Left hindlimb (tissue), 1 donor: ENCODE measurements at regions not wholly inside any gene's neighbourhood (a gene's known extent, or its start where the extent isn't known, plus 50 kb on each side); places are given as distances from the start of the nearest gene placed in this dataset.

Source experiments
- DNase-seq: peaks from one replicate; pipeline ENCODE4 v3.0.0-alpha.2; 2018

DNA sequence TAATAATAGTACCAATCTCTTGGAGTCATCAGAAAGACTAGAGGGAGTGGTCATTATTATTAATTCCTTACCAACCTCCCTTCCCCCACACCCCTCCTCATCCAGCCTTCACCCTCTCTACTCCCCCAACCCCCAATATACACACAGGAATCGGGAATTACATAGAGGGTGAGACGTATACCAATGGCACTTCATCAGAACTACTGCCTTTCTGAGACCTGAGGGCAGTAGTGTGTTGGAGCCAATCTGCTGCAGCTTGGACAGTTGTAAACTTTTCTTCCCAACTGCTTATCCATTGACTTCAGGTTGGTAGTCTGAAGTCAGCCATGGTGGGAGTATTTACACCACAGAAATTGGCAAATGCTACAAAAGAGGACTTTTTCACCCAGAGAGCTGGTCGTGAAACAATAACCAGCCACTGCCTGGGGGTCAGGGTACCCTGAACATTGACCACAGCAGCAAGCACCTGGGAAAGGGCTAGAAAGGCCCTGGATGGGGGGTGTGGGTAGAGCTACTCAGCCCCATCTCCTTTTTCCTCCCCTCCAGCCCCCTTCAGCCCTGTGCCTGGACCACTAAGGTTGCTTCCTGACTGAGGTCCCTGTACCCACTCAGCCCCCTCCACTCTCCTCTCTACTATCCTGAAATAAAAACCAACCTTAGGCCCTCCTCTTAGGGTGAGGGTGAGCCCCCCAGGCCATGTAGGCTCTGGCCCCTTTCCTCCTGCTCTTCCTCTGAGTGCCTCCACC, 161.5 kb downstream of the MRPL14 start:
- no peak for DNase-seq

DNA sequence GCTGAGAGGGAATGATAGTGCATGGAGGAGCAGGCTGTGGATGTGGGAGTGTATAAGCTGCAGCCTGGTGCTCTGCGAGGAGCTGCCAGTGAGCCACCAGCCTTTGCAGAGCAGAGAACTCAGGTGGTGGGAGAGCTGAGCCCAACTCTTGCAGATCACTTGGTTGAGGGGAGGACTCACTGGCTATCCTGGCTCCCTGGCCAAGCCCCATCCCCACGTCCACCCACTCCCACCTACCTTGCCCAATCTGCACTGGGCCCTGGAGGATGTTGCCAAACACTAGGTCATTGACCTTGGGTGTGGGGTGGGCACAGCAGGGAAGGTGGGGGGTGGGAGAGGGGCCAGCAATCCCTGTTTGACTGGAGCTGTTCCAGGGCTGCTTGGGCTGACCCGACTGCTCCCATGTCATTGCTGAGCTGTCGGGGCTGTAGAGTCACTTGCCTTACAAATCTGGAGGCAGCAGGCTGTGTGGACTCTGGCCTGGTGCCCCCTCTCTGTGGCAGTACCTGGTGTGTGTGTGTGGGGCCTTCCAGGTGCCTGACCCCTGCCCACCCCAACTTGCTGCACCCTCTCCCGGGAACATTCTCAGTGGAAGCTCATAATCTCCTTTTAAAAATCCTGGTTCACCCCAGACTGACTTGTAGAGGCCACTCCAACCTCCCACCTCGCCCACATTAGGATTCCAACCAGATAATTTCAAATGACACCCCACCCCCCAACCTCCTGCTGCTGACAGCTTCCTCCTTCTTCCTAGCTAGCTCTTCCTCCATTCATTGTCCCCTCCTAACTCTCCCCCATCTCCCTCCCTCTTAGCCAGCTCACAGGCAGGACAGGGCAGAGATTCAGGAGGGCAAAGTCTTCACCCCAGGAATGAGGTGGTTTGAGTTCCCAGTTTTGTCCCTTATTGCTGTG, 162.3 kb downstream of the MRPL14 start:
- no peak for DNase-seq

DNA sequence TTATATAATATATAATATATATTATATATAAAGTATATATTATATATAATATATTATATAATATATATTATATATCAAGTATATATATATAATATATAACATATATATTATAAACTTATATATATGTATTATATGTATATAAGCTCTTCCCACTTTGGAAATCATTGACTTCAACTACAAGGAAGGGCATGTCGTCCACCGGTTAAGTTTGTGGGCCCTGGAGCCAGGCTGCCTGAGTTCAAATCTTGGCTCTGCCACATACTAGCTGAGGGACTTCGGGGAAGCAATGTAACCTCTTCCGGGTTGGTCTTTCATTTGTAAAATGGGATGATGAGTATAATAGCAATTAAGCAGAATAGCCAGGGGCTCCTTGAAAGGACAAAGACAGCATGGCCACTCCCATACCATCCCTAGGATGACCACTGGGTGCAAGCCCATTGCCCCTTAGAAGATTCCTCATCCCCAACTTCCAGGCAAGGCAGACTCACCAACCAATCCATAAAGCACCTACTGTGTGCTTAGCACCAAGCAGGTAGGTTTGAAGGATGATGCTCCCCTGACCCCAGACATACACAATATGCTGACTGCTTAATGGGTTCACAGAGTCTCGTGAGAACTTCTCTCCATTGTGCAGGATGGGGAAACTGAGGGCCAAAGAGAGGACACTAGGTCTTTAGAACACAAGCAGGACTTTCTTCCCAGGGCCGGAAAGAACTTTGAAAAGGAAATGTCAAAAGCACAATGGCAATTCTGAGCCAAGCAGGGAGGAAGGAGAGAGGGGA, 163.2 kb downstream of the MRPL14 start:
- DNase-seq: no peak

DNA sequence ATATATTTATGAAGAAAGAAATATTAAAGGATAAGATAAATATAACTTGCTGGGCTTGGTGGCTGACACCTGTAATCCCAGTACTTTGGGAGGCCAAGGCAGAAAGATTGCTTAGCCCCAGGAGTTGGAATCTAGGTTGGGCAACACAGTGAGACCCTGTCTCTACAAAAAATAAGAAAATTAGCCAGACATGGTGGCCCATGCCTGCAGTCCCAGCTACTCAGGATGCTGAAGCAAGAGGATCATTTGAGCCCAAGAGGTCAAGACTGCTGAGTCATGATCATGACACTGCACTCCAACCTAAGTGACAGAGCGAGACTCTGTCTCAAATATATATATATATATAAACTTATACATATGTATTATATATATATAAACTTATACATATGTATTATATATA, 164.0 kb downstream of the MRPL14 start:
- DNase-seq: no peak

DNA sequence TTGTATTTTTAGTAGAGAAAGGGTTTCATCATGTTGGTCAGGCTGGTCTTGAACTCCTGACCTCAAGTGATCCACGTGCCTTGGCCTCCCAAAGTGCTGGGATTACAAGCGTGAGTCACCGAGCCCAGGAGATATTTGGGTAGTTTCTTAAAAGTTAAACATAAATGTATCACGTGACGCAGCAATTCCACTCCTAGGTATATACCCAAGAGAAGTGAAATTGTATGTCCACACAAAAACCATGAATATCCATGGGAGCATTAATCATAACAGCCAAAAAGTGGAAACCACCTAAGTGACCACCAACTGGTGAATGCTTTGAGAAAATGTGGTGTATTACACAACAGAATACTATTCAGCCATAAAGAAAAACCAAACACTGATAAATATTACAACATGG, 164.8 kb downstream of the MRPL14 start:
- no peak for DNase-seq

DNA sequence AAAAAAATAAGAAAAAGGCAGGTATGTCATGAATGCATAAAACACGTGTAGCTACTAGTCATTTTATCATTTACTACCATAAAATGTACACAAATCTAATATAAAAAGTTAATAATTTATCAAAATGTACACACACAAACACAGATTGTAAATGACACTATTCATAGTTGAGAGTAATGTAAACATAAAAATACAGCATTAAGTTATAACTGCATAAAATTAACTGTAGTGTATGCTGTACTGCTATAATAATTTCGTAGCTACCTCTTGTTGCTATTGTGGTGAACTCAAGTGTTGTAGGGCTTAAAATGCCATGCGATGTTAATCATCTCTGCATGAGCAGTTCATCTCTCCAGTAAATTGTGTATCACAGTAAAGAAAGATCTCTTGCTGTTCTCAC, 170.0 kb downstream of the MRPL14 start:
- DNase-seq: no peak

DNA sequence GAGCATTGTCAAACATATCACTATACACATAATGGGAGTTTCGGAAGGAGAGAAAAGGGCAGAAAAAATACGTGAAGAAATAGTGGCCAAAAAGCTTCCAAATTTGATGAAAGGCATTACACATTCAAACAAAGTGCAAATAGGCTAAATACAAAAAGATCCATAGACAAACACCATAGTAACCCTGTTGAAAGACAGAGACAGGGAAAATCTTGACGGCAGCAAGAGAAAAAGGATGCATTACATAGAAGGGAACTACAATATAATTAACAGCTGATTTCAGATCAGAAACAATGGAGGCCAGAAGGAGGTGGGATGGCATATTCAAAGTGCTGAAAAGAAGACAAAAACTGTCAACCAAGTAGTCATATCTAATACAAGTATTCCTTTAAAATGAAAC, 170.8 kb downstream of the MRPL14 start:
- DNase-seq: no peak

DNA sequence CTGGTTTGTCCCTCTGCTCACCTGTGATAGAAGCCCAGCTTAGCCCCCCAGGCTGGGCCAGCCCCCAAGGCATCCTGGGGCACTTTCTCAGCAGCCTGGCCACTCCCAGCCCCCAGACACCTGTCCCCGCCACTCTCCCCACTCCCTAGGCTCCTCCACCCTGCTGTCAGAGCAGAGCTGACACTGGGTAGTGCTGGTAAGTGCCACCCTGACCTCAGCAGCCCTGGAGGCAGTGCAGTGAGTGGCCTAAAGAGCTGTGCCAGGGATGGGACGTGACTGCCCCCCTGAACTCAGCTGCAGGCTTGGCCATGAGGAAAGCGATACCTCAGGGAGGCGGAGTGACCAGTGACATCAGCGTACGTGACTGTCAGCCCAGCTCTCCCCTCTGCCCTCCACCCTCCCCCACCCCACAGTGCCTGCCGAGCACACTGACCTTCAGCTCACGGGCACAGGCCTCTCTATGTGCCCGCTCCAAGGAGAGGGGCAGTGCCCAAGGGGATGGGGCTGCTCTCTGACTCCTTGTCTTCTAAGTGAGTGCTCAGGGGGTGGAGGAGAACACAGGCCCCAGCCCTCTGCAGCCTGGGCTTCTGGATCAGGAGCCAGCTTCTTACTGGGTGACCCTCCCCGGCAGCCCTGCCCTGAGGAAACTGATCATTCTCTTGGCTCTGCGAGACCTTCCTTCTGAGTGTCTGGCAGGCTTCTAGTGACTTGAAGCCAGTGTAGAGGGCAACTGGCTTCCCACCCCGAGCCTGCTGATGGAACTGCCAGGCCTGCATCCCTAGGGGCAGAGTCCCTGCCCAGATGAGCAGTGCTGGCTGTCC, 172.7 kb downstream of the MRPL14 start:
- no peak for DNase-seq

DNA sequence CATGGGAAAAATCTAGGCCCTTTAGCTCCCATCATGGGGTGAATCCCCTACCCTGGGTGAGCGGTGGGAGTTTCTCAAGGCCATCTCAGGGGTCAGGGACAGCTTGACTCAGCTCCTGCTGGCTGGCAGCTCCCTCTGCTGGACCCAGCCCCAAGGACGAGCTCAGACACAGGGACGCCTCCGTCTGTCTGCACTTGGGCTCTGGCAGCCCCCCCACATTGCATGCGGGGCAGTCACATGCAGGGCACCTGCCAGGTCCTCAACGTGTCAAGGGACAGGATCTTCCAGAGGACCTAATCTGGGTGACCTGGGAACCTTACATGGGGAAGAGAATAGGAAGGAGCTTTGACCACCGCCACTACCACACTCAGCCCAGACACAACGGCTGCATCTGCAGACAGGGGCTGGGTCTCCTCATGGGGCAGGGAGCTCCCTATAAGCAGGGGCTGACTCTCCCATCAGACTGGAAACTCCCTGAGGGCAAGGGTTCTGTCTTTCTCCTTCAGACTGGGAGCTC, 173.4 kb downstream of the MRPL14 start:
- DNase-seq: no peak

DNA sequence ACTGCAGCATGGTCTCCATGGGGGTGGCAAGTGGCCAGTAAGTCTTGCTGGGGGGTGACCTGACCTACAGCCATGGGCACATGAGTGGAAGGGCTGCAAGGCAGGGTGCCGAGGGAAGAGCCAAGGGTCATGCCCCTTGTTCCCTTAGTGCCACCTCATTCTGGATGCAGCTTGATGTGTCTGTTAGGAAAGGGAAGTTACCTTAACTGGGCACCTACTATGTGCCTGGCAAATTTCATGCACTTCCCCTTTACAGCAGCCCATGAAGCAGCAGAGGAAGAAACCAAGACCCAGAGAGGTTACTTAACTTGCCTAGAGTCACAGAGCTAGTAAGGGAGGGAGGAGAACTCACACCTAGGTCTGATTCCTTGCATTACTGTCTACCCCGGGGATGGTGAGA, 174.0 kb downstream of the MRPL14 start:
- DNase-seq: no peak

DNA sequence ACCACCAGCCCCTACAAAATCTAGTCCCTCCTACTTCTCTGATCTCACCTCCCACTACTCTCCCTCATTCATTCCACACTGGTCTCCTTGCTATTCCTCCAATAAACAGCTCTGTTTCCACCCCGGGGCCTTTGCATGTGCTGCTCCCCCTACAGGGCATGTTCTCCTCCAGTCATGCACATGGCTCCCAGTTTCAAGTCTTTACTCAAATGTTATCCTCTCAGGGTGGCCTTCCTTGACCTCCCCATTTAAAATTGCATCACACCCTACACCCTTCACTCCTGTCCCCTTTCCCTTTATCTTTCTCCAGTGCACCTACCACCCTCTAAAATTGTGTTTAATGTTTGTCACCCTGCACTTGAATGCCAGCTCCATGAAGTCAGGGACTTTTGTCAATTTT, 174.5 kb downstream of the MRPL14 start:
- no peak for DNase-seq

DNA sequence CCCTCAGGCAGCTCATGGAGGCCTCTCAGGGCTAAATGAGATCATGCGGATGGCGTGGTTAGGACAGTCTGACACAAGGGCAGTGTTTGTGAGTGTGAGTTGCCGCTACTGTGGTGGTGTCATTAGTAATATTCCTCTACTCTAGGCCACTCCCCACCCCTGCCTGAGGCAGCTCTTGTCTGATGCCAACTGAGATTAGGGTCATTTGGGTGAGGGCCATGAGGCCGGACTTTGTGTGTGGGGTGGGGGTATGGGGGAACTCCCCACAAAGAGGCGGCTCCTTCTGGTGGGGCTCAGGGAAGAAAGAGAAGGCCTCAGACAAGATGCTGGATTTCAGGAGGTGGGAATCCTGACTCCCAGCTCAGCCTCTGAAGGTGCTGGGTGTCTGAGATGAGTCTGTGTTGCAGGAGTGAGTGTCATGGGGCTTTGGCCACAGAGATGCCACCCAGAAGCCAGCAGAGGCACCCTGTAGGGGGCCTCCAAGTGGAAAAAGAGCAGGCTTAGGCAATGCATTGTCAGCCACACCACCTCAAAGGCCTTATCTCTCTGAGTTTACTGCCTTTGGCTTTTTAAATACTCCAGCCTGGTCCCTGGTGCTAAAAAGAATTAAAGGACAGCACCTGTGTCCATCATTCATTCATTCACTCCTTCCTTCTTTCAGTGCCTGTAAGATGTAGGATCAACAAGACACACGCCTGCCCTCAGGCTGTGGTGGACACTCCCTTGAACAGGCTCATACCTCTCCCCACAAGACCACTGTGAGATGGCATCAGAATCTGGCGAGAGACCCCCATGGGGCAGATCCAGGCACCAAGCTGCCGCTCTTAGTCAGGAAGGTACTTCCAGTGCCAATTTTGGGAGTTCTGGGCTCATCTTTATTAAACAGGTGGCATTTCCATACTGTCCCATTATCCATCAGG, 175.2 kb downstream of the MRPL14 start:
- no peak for DNase-seq

DNA sequence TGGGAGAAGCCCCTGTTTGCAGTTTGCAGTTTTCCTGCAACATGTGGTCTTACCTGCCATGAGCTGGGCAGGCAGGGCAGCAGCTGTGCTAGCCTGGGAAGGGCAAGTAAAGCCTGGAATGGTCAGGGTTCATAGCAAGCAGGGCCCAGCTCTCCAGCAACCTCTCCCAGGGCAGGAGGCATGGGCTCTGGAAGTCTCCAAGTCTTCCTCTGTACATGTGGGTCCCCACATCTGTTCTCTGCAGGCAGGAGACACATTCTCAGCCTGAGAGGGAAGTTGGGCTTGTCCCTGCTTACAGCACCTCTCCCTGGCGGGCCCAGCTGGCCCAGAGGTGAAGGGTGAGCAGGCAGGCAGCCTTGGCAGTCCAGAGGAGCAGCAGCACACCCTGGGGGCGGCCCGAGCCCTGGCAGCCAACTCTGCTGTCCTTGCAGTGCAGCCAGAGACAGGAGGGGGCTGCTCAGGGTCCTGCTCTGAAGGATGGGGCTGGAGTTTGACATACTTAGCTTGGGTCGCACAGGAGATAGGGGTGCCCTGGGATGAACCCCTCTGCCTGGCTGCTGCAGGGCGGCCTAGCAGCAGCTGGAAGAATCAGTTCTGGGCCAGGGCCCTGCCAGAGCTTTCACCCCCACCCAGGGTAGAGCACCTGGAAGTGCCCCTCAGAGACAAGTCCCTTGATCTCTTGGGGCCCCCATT, 176.0 kb downstream of the MRPL14 start:
- no peak for DNase-seq

DNA sequence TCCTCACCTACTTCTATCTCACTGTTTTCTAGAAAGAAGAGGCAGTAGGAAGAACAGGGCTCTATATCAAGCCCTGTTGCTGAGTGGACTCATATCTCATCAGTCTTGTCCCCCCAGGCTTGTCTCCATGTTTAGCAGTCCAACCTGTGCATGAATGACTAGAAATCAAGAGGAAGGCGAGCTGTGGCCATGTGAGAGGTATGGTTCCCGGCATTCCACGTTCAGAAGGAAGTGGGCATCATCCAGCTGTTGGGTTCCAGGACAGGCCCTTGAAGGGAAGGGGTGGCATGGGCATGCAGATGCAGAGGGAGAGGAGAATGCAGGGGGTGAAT, 176.6 kb downstream of the MRPL14 start:
- DNase-seq: no peak

DNA sequence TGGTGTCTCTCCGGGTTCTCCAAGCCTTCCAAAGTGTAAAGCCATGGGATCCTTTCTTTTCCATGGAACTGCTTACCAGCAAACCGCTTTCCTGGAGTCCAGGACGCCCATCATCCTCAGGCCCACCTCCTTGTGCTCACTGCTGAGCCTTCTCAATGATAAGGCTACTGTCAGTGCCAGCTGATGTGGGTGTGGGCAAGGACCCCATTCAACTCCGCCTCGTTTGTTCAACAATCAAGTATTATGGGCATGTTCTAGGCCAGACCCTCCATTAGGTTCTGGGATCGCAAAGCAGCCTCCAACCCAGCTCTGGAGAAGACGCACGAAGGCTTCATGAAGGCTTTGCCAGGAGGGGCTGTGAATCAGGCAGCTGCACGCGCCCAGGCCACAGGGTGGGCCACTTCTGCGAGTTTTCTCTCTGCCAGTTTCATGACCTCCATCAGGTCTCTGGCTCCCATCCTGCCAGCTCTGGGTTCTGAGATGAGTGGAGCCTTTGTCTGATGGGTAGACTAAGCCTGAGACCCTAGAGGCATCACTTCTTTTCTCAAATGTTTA, 177.1 kb downstream of the MRPL14 start:
- DNase-seq: no peak

DNA sequence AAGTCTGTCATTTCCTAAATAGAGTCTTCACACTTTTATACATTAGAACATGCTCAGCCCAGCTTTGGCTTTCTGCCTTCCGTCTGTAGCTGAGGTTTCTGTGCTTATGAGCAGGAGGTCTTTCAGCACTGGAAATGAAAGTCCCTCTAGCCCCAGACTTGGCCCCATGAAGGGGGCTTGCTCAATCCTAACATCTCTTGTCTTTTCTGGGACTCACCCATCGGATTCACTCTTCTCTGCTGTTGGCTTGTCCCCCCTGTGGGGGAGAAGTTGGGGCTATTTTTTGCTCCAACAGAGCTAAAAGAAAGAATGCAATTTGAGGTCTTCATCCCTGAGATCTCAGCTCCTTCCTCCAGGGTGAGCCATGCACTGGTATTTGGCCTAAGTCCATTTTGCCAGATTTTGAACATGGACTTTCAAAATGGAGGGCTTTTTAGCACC, 177.7 kb downstream of the MRPL14 start:
- no peak for DNase-seq

DNA sequence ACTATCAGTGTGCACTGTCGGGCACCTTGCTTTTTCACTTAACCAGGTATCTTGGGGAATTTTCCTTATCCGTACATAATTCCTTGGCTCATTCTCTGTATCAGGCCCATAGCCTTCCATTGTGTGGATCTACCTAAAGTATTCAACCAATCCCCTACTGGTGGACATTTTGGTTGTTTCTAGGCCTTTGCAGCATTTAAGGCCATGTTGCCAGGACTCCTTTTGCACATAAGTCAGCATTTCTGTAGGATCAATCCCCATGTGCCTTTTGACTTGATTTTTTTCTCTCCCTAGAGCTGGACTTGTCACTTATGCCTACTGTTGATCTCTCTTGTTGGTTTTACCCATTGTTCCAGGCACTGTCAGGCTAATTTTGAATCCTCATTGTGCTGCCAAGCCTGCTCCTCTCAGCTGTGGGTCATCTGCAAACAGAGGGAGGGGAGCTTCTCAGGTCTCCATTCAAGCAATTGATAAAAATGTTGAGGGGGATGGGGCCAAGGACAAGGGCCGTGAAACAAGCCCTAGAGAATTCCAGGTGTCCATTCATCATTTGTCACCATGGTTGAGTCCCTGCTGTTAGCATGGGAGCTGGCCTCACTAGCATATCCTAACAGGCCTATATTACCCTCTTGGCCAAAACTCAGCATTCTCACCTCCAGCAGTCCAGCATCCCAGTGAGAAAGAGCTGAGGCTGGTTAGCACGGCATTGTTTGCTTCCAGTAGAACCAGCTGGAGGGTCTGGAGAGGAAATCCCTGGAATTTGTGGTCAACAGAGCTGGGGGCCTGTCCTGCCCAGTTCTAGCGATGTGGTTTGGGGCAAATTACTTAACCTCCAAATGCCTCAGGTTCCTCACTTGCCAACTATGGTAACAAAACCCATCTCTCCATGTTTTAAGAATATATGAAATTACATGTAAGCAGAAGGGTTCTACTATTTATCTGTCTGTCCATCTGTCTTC, 178.4 kb downstream of the MRPL14 start:
- no peak for DNase-seq

DNA sequence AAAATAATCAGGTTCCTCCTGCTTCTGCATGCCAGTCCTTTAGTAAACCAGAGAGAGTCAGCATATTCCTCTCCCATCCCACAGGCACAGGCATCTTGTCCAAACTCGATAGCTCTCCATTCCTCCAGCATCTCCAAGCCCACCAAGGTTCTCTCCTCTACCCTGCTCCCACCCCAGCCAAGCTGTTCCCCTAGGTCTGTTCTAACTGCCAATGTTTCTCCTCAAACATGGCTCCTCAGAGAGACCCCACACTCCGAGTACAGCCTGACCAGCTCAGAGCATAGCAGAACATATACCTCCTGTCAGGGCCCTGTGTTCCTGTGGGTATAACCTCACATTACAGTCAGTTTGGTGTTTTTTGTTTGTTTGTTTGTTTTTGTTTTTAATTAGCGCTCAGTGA, 177.8 kb downstream of the VEGFA start:
- DNase-seq: no peak
